GM21717 (cell line): ENCODE measurements at regions not wholly inside any gene's neighbourhood (a gene's known extent, or its start where the extent isn't known, plus 50 kb on each side); places are given as distances from the start of the nearest gene placed in this dataset.

Experiments
- ATAC-seq: cut with Tn5 transposase; IDR thresholded peaks from one replicate; pipeline ENCODE4 v1.9.1; 2021; ENCODE audit warnings: mild to moderate bottlenecking, moderate library complexity; ENCODE audit not compliant: unreplicated experiment

- no peak for ATAC-seq
These were observed 211.2 kb downstream of the DTHD1 start for GRCh38 chr4:36492590-36492989.

GRCh38 chr4:36493251-36493650, 211.8 kb downstream of the DTHD1 start:
- no peak for ATAC-seq

DNA sequence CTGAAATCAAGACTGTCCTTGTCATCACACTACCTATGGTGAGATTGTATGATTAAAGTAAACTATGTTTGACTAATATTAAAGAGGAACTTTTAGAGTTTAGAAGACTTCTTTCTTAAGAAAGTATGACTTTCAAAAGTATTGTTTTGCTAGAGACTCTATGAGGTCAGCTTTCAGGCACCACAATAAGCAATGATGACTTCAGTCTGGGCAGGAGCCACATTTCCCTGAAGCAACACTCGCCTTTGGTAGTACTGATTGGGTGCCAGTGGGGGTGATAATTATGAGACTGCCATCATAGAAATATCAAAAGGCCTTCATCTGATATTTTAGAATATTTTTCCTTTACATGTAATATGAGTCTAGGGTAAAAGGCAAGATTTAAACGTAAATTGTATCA, 212.6 kb downstream of the DTHD1 start:
- no peak for ATAC-seq

GRCh38 chr4:36494747-36495146, 213.3 kb downstream of the DTHD1 start:
- no peak for ATAC-seq

- ATAC-seq, result no peak
These were observed 220.9 kb downstream of the DTHD1 start for GRCh38 chr4:36502350-36502749.

GRCh38 chr4:36508394-36508793, 227.0 kb downstream of the DTHD1 start:
- ATAC-seq, result no peak

DNA sequence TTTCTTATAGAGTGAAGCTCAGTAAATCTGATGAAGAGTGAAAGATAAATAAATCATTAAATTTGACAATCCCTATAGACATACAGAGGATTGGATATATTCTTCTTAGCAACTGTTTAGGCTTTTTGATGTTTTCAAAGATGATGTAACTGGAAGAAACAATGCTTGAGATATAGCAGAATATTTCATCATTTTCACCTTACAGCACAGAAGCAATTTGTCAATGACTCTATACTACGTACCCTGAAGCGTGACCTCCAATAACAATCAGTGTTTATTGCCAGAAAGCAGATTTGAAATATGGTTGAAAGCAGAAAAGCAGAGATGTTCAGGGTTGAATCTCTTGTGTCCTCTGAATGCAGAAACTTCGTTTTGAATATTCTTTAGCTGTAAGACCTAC, 228.4 kb downstream of the DTHD1 start:
- ATAC-seq, result no peak

- ATAC-seq, result no peak
These were observed 230.4 kb downstream of the DTHD1 start for GRCh38 chr4:36511785-36512184.

DNA sequence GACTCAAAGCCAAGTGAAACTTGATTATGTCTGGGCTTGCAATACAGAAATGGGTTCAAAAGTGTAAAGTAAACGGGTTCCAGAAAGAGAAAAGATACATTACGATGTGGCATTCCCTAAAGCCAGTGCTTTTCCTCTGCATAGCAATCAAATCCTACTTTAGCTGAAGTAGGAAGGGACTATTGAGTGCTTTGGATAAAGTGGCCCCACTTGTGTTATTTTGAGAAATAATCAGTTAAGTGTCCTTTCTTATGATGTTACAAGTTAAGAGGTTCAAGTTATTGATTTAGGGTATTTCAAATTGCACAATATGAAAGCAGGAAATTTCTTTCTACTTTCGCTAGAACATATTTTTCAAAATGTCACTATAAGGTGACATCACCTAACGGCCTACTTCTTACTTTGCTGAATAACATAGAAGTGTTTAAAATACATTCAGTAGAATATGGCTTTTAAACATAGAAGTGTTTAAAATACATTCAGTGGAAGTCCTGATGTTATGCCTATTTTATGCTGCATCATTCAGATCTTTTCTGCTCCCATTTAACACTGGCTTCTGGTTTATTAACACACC, 235.2 kb downstream of the DTHD1 start:
- no peak for ATAC-seq

GRCh38 chr4:36523182-36523581, 241.8 kb downstream of the DTHD1 start:
- no peak for ATAC-seq

GRCh38 chr4:36532670-36533379, 251.4 kb downstream of the DTHD1 start:
- no peak for ATAC-seq

GRCh38 chr4:36533944-36534343, 252.5 kb downstream of the DTHD1 start:
- no peak for ATAC-seq

GRCh38 chr4:36547383-36547782, 266.0 kb downstream of the DTHD1 start:
- ATAC-seq, result no peak

- ATAC-seq, result no peak
These were observed 267.8 kb downstream of the DTHD1 start for GRCh38 chr4:36549252-36549651.

- no peak for ATAC-seq
These were observed 268.6 kb downstream of the DTHD1 start for GRCh38 chr4:36549992-36550391.

- peak; percentile 93 for ATAC-seq
These were observed 270.3 kb downstream of the DTHD1 start for GRCh38 chr4:36551697-36552214.

DNA sequence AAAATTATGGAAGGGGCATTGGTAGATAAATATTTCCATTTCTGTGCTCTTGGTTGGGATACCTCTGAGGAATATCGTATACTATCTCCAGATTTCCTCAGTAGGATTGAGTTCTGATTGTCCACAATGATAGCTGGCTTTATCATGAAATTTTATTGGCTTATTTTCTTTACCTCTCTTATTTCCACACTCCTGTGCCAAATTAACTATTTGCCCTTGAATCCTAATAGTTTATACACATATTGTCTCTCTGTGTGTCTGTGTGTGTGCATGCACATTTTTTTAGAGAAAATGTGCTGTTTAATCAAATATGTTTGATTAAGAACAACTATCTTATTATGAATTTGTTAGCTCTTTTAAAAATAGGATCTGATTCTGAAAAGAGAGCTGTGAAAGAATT, 271.6 kb downstream of the DTHD1 start:
- no peak for ATAC-seq

- no peak for ATAC-seq
These were observed 272.0 kb downstream of the DTHD1 start for GRCh38 chr4:36553453-36553852.

DNA sequence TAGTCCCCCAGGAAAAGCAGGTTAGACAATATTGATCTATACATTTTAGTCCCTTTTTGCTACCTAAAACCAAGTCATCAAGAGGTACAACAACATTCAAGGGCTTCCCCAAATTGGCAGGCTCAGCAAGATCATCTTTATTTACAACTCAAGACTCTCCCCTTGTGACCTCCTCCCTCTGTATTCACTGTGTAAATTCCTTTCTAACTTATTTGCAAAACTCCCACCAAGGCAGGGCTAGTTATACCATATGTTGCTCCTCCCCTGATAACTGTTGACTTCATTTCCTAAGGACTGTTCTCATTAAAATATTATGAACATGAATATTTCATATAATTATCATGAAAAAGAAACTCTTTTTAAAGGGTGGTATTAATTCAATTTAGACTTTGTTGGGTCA, 275.6 kb downstream of the DTHD1 start:
- no peak for ATAC-seq

DNA sequence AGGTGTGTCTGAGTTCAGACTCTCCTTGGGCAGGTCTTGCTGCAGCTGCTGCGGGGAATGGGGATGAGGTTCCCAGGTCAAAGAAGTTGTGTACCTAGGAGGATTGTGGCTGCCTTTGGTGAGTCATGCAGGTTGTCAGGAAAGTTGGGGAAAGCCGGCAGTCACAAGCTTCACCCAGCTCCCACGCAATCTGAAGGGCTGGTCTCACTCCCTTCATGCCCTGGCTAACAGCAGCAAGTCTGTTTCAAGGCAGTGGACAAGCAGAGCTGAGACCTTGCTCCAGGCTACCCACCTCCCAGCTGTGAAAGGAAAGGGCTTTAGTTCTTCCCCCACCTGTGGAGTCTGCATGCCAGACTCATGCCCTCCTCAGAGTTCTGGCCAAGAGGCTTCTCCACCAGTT, 287.2 kb downstream of the DTHD1 start:
- ATAC-seq, result no peak

DNA sequence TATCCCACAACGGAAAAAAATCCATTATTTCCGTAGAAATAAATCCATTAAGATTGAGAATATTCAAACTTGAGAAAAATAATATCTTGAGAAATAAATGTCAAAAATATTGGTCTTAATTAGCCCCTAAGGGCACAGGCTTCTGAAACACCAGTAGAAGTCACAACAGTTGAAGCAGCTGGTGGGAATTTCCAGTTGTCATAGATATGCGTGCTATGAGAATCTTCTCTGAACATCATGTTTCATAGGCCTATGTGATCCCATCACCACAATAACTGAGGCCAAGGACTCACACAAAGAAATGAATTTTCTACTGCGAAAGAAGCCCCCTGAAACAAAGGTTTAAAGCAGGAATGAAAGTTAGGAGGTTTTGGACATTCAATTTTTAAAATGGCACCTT, 292.0 kb downstream of the DTHD1 start:
- ATAC-seq, result no peak

- no peak for ATAC-seq
These were observed 293.4 kb downstream of the DTHD1 start for GRCh38 chr4:36574816-36575215.

DNA sequence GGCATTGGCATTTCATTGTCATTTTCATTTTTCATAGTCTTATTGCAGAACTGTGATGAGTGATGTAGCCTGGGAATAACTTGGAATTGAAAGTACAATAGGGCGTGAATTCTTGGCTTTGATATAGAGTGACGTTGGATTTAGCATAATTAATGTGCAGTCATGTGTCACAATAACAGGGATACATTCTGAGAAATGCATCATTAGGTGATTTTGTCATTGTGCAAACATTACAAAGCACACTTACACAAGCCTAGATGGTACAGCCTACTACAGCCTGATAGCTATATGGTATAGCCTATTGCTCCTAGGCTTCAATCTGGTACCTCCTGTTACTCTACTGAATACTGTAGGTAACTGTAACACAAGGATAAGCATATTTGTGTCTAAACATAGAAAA, 300.8 kb downstream of the DTHD1 start:
- ATAC-seq, result no peak
